ENCODE measurements at regions not wholly inside any gene's neighbourhood (a gene's known extent, or its start where the extent isn't known, plus 50 kb on each side); places are given as distances from the start of the nearest gene placed in this dataset.
"Not testable (repeated sequence)": the region's sequence is repeated elsewhere in the genome, so short reads cannot be mapped to it uniquely, and the experiment has no call there.

- no peak for DNase-seq
Observed at GRCh38 chr3:162584986-162585385, 1088.4 kb downstream of the OTOL1 start.

GRCh38 chr3:162586591-162586990, 1090.0 kb downstream of the OTOL1 start:
- no peak for DNase-seq

- DNase-seq, result no peak
Observed at GRCh38 chr3:162597226-162597625, 1100.6 kb downstream of the OTOL1 start.

- DNase-seq, result peak; percentile 8
Observed at GRCh38 chr3:162598500-162598899, 1101.9 kb downstream of the OTOL1 start.

- not testable (repeated sequence) for DNase-seq
Observed at GRCh38 chr3:162599742-162600141, 1103.1 kb downstream of the OTOL1 start.

- no peak for DNase-seq
Observed at GRCh38 chr3:162601101-162601670, 1104.6 kb downstream of the OTOL1 start.

GRCh38 chr3:162602619-162603018, 1106.0 kb downstream of the OTOL1 start:
- no peak for DNase-seq

GRCh38 chr3:162605651-162606204, 1109.1 kb downstream of the OTOL1 start:
- no peak for DNase-seq

GRCh38 chr3:162610261-162610660, 1113.7 kb downstream of the OTOL1 start:
- no peak for DNase-seq

- DNase-seq, result no peak
Observed at GRCh38 chr3:162612991-162613390, 1116.4 kb downstream of the OTOL1 start.

GRCh38 chr3:162626172-162626571, 1129.6 kb downstream of the OTOL1 start:
- DNase-seq, result no peak

- no peak for DNase-seq
Observed at GRCh38 chr3:162628531-162628930, 1131.9 kb downstream of the OTOL1 start.

- DNase-seq, result no peak
Observed at GRCh38 chr3:162629372-162629771, 1132.8 kb downstream of the OTOL1 start.

GRCh38 chr3:162632672-162633071, 1136.1 kb downstream of the OTOL1 start:
- DNase-seq, result no peak

GRCh38 chr3:162640208-162640607, 1143.6 kb downstream of the OTOL1 start:
- not testable (repeated sequence) for DNase-seq

- DNase-seq, result no peak
Observed at GRCh38 chr3:162641317-162641716, 1144.7 kb downstream of the OTOL1 start.

- DNase-seq, result no peak
Observed at GRCh38 chr3:162641907-162642306, 1145.3 kb downstream of the OTOL1 start.

- no peak for DNase-seq
Observed at GRCh38 chr3:162643245-162643644, 1146.6 kb downstream of the OTOL1 start.

GRCh38 chr3:162647321-162647720, 1150.7 kb downstream of the OTOL1 start:
- no peak for DNase-seq

GRCh38 chr3:162658003-162658402, 1161.4 kb downstream of the OTOL1 start:
- no peak for DNase-seq

GRCh38 chr3:162665684-162666391, 1169.2 kb downstream of the OTOL1 start:
- no peak for DNase-seq

GRCh38 chr3:162666835-162667234, 1170.2 kb downstream of the OTOL1 start:
- no peak for DNase-seq

- DNase-seq, result no peak
Observed at GRCh38 chr3:162670181-162670580, 1173.6 kb downstream of the OTOL1 start.

- no peak for DNase-seq
Observed at GRCh38 chr3:162677475-162677874, 1180.9 kb downstream of the OTOL1 start.

- DNase-seq, result no peak
Observed at GRCh38 chr3:162678941-162679340, 1182.3 kb downstream of the OTOL1 start.
